Ishikawa (cell line): ENCODE measurements at regions not wholly inside any gene's neighbourhood (a gene's known extent, or its start where the extent isn't known, plus 50 kb on each side); places are given as distances from the start of the nearest gene placed in this dataset.

Experiments
- CEBPB ChIP-seq: IDR thresholded peaks from 2 replicates; pipeline ENCODE4 v1.6.1; 2012
- CREB1 ChIP-seq: IDR thresholded peaks from 2 replicates; pipeline ENCODE4 v1.6.1; 2012; ENCODE audit warnings: low read depth
- EGR1 ChIP-seq: IDR thresholded peaks from 2 replicates; pipeline ENCODE4 v1.6.1; 2012
- EP300 ChIP-seq: IDR thresholded peaks from 2 replicates; pipeline ENCODE4 v1.6.1; 2012; ENCODE audit warnings: borderline replicate concordance
- FOXM1 ChIP-seq: IDR thresholded peaks from 2 replicates; pipeline ENCODE4 v1.6.1; 2012; ENCODE audit warnings: low read depth, borderline replicate concordance
- NFIC ChIP-seq: IDR thresholded peaks from 2 replicates; pipeline ENCODE4 v1.6.1; 2012
- RAD21 ChIP-seq: IDR thresholded peaks from 2 replicates; pipeline ENCODE4 v1.6.1; 2012; ENCODE audit warnings: low read depth
- TAF1 ChIP-seq: IDR thresholded peaks from 2 replicates; pipeline ENCODE4 v1.6.1; 2012; ENCODE audit warnings: low read depth, mild to moderate bottlenecking
- TCF12 ChIP-seq: IDR thresholded peaks from 2 replicates; pipeline ENCODE4 v1.6.1; 2012; ENCODE audit warnings: low read depth
- TEAD4 ChIP-seq: IDR thresholded peaks from 2 replicates; pipeline ENCODE4 v1.6.1; 2012
- YY1 ChIP-seq: IDR thresholded peaks from 2 replicates; pipeline ENCODE4 v1.6.1; 2012; ENCODE audit warnings: low read depth
- ZBTB7A ChIP-seq: IDR thresholded peaks from 2 replicates; pipeline ENCODE4 v1.6.1; 2012; ENCODE audit warnings: low read depth
- TF ChIP-seq, protein P1 (sequence below): IDR thresholded peaks from 2 replicates; pipeline ENCODE4 v1.6.1; 2012
- TF ChIP-seq, protein P2 (sequence below): IDR thresholded peaks from 2 replicates; pipeline ENCODE4 v1.6.1; 2012
- TF ChIP-seq, protein P3 (sequence below): IDR thresholded peaks from 2 replicates; pipeline ENCODE4 v1.6.1; 2012; ENCODE audit warnings: low read depth, mild to moderate bottlenecking

DNA sequence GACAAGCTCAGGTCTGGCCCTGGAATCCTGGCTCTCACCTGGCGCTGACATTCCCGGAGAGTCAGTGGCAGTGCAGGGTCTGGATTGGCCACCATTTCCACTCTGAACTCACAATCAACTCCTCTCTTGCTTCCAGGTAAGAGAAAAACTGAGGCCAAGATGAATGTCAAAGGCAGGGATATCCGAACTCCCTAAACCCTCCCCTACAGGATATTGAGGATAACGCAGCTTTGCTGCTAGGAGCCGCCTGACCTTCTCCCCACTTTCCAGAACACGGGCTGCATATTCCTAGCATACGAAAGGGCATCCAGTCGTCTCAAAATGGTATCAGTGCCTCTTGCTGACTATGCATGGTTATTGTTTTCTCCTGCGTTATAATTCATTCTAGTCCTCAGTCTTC lies 473.4 kb downstream of the SOX9 start:
- TF ChIP-seq, protein P1, sequence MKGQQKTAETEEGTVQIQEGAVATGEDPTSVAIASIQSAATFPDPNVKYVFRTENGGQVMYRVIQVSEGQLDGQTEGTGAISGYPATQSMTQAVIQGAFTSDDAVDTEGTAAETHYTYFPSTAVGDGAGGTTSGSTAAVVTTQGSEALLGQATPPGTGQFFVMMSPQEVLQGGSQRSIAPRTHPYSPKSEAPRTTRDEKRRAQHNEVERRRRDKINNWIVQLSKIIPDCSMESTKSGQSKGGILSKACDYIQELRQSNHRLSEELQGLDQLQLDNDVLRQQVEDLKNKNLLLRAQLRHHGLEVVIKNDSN = no peak
- TF ChIP-seq ZBTB7A (no peak), TEAD4 (no peak), CREB1 (no peak), EGR1 (no peak), FOXM1 (no peak), TAF1 (no peak), NFIC (no peak), TCF12 (no peak), CEBPB (no peak), RAD21 (no peak), EP300 (no peak), YY1 (no peak)
- TF ChIP-seq, protein P2, sequence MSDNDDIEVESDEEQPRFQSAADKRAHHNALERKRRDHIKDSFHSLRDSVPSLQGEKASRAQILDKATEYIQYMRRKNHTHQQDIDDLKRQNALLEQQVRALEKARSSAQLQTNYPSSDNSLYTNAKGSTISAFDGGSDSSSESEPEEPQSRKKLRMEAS = no peak
- TF ChIP-seq, protein P3, sequence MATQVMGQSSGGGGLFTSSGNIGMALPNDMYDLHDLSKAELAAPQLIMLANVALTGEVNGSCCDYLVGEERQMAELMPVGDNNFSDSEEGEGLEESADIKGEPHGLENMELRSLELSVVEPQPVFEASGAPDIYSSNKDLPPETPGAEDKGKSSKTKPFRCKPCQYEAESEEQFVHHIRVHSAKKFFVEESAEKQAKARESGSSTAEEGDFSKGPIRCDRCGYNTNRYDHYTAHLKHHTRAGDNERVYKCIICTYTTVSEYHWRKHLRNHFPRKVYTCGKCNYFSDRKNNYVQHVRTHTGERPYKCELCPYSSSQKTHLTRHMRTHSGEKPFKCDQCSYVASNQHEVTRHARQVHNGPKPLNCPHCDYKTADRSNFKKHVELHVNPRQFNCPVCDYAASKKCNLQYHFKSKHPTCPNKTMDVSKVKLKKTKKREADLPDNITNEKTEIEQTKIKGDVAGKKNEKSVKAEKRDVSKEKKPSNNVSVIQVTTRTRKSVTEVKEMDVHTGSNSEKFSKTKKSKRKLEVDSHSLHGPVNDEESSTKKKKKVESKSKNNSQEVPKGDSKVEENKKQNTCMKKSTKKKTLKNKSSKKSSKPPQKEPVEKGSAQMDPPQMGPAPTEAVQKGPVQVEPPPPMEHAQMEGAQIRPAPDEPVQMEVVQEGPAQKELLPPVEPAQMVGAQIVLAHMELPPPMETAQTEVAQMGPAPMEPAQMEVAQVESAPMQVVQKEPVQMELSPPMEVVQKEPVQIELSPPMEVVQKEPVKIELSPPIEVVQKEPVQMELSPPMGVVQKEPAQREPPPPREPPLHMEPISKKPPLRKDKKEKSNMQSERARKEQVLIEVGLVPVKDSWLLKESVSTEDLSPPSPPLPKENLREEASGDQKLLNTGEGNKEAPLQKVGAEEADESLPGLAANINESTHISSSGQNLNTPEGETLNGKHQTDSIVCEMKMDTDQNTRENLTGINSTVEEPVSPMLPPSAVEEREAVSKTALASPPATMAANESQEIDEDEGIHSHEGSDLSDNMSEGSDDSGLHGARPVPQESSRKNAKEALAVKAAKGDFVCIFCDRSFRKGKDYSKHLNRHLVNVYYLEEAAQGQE = no peak
